NCI-H146 treated with DMSO at 0.1 percent for 48 hours (cell line): ENCODE measurements at regions not wholly inside any gene's neighbourhood (a gene's known extent, or its start where the extent isn't known, plus 50 kb on each side); places are given as distances from the start of the nearest gene placed in this dataset.

Source experiments
- DNase-seq: peaks from one replicate; lab custom pipeline; 2025; ENCODE audit not compliant: unreplicated experiment; lab: John Stamatoyannopoulos, UW

DNA sequence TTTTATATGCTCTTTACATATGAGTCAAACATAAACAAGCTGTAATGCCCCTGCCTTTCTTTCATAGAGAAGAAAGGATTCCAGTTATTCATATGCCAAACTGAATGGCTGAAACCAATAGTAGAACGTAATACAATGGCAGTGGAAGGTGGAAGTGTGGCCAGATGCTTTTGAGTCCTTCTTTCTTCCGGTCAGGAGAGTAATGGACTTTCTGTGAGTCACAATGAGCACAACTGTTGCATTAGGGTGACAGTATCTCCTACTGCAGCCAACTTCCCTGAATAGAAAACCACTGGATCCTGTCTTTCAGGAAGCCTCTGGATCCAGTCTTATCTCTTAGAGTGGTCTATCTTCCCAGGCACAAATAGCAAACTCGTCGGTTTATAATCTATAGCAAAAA, 855.2 kb downstream of the MAT2B start:
- no peak for DNase-seq

DNA sequence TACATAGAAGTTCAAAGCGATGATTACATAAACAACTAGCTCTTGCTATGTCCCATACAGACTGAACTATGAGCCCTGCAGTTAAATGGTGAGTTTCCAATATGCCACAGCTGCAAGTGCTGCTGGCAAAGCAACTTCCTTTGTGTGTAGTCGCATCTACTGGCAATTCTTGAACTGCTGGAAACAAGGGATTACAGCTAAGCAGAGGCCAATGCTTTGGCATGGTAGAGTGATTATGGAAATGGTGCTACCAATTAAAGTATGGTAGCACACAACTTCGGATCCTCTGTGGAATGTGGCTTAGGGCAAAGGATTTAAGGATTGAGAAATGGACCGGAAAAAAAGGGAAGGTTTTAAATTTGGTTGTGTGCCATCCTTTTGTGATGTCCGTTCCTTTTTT, 856.6 kb downstream of the MAT2B start:
- DNase-seq = no peak

DNA sequence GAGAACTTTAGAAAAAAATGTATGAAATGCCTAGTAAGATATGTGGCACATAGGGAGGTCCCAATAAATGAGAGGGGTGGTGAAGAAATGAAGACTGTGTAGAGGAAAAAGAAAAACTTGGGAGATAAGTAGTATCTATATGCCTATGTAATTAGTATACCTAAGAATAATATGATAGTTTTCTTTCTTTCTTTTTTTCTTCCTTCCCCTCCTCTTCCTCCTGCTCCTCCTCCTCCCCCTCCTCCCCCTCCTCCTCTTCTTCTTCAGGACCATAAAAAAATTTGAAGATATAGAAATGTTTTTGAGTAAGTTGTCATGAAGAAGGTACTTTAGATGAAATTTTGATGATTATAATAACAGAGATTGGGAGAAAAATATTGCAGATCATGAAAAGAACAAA, 857.4 kb downstream of the MAT2B start:
- no peak for DNase-seq

DNA sequence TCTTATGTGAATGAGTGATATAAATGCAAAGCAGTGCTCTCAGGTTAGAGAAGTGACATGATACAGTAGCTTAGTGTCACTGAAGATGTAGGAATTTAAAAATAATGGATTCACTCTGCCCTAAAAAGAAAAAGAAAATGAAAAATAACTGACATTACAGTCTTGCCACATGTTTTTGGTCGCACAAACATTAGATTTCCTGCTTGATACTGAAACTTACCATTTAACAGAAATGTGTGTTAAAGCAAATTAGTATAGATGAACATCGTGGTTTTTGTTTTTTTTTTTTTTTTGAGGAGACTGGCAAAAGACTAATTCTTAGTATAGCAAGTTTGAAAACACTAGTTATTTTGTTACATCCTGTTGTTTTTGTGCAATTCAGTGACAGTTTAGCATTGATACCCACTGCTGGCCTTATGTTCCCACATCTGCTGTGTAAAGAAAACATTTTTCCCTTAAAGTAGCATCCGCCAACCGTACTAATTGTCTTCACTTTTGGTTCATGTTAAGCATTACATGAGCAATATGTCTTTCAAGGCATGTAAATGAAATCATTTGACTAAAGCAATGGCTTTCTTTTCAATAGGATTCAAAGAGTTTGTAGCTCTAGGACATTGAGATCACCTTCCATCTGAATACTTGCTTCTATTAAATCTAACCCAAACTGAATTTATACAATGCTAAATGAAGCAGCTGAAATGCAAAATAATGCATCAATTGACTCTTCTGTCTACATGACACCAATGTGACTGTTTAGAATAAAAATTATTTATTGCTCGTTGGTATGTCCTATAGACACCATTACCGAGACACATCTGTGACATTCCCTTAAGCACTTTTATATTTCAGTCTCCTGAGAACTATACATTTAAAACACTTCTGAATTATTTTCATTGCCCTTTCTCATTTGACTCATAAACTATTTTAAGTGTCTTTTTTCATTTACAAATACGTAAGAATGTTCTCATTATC, 859.1 kb downstream of the MAT2B start:
- DNase-seq = no peak

DNA sequence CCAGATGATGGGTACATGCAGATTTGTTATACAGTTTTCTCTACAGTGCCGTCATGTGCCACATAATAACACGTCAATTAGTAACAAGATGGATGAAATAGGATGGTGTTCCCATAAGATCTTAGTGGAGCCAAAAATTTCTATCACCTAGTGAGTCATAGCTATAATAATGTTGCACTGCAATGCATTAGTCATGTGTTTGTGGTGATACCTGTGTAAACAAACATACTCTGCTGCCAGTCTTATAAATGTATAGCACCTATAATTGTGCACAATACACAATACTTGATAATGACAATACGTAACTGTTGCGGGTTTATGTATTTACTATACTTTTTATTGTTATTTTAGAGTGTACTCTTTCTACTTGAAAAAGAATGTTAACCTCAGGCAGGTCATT, 865.4 kb downstream of the MAT2B start:
- no peak for DNase-seq

DNA sequence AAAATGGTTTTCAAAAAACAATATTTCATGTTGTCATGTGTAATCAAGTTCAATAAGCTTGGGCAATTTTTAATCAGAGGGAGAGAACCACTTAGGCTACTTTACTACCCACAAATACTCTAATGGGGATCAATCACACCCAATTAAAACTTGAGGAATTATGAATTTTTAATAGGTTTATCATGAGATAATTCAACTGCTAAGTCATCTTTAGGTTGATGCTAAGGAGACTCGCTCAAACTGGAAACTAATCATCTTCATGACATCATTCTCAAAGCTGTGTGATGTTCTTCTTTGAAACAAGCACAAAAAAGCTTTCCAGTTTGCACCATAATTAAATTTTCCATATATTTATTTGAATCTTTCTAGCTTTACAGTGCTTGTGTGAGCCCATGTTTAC, 867.5 kb downstream of the MAT2B start:
- DNase-seq = no peak

DNA sequence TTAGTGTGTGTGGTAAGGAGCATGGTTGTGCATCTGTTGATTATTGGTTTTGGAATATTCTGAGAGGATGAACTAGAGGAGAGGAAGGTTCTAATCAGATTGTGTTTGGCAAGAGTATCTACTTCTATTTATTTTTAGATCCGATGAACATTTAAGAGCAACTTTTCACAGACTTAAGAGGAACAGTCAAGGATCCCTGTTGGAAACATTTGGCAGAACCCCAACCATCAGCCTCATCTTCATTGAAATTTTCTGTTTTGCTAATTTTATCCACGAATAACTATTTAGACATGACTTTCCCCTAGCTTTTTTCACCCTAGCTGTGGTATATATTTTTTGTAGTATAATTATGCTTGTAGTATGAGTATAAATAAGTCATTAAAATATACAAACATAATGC, 868.5 kb downstream of the MAT2B start:
- DNase-seq = no peak

DNA sequence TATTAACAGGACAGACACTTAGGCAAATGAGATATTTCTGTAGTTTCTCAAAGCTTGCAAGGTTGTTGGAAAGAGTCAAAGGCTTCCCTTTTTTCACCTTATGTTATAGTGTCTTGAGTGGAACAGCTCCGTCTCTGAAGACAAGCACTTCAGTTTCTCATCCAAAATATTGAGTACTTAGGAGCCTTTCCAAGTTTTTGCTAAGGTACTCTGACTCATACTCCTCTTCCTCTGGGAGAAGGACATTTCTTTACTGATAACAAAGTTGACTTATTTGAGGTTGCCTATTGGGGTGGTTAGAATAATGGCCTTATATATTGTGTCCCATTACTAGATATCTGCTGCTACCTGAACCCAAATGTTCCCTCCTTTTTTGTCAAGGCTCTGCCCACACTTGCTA, 869.6 kb downstream of the MAT2B start:
- no peak for DNase-seq

DNA sequence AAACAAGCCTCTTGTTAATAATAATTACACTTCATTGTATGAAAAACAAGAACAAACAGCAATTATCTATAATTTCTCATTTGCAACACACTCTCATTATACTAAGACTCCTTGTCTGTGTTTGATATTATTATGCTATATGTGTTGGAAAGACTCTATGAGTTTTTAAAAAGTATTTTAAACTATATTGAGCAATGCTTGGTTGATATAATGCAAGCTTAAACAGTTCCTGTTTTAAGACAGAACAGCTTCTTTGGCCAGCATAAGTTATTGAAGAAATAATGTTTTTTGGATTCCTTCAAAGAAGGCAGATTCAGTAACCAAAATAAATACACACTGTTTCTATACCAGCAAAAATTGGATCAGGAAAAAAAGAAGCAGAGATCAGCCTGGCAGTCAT, 871.4 kb downstream of the MAT2B start:
- no peak for DNase-seq

DNA sequence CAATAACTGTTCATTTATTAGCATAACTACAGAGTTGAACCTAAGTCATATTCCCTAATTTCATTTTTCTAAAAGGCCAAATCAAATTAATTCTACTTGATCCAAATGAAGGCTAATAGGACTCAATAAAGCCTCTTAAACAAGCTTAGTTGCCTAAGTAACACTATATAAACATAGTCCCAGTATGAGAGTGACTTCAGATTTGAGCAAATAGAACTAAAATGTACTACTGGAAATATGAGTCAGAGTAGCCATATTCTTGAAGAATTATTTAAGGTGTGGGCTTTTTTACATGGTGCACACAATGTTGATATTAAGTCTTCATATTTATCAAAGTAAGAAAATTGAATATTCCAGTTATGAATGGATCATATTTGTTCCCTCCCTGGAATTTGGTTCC, 872.3 kb downstream of the MAT2B start:
- no peak for DNase-seq

DNA sequence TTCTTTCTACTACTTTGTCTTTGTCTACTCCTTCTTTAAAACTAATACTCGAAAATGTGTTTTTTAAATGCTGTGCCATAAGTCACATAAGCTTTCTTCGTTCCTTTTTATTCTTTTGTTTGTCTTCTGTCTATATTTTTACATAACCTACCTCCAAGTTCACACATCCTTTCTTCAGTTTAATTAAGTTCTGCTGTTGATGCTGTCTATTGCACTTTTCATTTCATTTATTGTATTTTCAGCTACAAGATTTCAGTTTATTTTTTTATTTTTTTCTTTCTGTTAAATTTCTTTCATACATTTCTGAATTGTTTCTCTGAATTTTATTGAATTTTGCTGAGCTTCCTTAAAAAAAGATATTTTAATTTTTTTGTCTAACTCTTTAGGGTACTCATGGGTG, 878.2 kb downstream of the MAT2B start:
- DNase-seq = no peak

DNA sequence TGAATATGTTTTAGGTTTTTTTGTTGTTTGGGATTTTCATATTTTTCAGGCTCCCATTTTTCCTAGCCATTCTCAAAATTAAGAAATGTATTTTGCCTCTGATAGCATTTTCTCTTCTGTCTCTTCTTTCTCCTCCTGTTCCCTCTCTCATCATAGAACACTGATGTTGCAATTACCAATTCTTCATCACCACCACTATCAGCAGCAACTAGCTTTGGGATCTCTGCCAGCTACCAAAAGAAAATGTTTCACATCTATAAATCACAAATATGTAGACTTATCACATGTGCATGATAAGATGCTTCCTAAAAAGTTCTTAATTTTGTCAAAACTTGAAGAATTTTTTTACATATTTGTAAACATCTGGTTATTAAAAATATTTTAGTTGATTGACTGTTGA, 887.1 kb downstream of the MAT2B start:
- DNase-seq = no peak

DNA sequence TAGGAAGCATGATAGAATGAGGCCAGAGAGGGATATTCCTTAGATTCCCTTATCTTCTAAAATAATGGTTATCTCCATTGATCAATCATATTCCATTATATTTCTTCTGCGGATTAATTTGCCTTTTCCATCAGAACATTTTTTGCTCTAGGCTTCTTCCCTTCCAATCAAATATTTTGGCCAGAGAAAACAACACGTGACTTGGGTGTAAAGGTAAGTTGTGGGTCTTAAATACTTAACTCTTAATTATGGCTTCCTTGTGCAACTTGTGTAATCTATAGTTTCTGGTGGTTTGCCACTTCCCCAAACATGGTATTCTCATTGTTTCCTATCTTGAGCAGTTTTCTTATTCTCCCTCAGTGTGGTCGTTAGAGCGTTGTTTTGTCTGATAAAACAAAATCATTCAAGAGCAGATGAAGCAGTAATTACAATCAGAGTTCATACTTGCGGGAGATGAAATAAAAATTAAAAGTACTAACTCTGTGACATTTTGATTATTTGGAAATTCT, 889.3 kb downstream of the MAT2B start:
- no peak for DNase-seq

DNA sequence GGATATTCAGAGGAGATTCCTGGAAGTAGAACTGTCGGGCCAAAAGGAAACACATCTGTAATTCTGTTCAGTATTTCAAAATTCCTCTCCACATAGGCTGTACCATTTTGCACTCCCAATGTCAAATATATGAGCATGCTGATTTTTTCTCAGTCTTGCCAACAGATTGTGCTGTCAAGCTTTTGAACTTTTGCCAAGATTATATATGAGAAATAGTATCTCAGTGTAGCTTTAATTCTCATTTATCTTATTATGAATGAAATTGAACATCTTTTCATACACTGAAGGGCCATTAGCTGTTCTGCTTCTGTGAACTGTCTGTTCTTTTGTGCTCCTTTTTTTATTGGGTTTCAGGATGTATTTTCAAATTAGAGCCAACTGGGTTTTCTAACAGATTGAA, 907.1 kb downstream of the MAT2B start:
- DNase-seq = no peak

DNA sequence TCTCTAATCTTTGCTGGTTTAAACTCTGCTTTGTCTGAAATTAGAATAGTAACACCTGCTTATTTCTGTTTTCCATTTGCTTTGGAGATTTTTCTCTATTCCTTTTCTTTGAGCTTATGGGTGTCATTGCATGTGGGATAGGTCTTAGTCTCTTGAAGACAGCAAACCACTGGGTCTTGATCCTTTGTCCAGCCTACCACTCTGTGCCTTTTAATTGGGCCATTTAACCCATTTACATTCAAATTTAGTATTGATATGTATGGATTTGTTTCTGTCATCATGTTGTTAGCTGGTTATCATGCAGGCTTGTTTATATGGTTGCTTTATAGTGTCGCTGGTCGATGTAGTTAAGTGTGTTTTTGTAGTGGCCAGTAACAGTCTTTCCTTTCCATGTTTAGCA, 914.7 kb downstream of the MAT2B start:
- no peak for DNase-seq

DNA sequence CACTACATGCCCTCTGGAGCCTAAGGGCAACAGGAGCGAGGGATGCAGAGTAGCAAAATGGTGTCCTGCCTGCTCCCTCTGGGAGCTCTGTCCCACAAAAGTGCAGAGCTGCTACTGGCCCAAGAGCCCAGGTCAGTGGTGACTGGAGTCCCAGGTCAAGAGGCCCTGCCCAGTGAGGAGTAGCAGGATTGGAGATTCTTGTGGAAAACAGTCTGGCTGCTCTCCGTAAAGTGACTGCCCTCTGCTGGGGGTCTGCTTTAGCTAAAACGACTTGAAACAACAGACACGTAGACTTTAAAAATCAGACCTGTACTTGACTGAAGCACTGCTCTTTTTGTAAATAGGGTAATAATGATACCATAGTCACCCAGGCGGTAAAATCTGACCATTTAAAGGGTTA, 917.0 kb downstream of the MAT2B start:
- no peak for DNase-seq

DNA sequence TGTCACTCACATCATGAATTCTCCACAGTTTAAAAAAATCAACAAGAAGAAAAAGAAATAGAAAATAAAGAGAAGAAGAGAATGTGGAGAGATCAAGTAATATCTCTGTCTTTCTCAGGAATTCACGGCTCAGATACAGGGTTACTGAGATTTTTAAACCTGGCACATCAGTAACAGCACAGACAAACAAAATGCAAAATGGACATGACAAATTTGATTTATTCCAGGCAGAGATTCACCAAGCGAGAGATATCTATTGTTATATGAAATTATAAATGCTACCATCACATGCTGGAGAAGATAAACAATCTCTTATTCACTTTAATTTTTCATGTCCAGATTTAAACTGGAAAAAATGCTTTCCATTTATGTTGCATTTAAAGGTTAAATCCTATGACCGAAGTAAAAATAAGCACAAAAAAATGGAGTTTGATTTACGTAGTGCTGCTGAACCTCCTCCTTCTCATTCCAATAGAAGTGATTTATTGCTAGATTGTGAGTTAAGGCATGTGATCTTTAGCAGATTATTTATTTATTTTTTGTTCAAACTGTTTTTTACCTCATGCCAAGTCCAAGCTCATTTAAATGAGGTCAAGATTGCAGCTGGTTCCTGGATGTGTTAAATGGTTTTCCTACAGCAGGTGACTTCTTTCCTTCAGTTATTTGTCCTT, 926.4 kb downstream of the MAT2B start:
- DNase-seq = no peak

DNA sequence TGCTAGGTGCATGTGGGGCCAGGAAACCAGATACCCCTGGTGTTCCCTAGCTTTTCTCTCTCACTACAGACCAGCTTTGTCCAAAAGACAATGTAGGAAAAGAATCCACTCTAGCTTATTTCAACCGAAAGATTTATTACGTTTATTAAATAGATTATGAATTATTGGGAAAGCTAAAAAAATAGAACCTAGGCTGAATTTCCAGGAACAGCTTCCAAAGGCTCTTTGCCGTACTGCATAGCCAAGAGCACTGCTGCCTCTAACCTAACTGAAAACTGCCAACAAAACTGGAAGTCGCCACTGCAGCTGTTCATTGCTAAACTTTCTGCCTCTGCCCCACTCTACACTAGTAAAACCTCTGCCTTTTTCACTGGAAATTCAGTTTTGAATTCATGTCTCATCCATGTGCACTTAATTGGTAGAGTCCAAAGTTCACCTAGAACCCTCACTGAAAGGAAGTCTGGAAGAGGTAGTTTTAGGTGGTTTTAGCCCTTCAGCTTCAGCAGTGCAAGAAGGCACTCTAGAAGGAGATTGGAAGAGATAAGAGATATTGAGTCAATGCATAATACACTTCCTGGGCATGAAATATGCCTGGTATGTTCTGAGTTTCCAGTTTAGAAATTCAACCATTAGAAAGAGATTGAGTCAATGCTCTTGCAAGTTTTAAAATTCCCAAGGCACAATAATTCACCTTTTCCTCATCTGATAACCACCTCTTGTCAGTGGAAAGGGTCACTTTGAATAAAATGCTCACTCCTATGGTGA, 927.9 kb downstream of the MAT2B start:
- DNase-seq = no peak

DNA sequence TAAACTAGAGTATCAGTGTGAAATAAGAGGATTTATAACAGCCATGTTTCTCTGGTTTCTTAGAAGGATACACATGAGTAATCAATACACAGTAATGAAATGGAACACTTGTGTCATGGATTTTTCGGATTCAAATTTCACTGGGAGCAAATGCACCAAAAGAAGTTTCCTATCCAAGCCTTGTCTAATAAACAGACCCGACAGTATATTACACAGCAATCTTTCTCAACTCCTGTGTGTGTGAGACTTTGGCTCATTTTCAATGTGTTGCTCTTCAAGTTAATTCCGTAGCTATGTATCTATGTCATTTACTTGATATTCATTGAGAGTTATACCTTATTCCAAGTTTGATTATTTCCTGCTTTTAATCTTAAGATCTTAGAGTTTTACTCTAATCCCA, 930.2 kb downstream of the MAT2B start:
- no peak for DNase-seq

DNA sequence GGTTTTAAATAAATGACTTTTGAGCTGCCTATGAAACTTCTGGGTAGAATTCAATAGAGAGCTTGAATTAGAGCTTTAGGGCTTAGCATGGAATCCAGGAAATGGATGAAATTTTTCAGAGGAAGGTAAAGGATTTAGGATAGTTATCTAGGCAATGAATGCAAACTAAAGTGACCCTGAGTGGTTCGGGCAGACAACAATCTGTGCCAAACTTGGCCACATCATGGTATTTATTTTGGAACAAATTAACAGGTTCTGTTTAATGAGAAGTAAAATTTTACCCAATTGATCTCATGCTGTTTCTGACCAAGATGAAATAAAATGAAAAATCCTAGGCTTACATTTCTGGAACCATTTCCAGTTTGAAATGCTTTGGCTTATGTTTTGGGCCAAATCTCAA, 934.4 kb downstream of the MAT2B start:
- DNase-seq = no peak

DNA sequence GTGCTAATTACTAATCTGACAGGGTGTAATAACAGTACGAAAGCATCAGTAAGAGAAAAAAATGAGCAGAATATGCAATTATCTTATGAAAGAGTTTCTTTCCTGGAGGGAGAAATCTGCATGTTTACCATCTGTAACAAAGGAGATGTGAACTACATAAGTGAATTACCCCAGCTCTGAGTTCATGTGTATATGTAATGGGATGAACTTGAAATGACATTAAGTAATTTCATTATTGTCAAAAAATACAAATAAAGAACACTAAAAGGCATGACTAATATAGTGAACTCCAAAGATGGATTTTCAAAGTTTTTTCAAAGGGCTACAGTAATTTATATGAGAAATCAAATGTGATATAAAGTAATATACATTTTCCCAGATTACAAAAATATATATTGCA, 944.0 kb downstream of the MAT2B start:
- DNase-seq = no peak

DNA sequence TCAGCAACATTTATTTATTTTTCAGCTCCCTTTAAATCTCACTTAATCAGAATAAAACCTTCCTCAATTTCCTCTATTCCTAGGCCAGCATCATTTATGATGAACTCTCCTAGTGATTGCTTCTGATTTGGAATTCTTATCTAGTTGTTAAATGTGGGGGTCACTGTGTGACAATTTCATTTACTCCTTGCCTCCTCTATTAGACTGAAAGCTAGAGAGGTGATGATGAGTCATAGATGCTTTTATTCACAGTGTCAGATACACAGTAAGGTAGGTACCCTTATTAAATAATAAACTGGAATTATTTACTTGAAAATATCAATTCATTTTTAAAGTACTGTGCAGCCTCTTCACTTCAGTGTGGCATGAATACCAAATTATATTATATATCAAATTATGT, 960.6 kb downstream of the MAT2B start:
- DNase-seq = no peak
